ENCODE measurements at regions not wholly inside any gene's neighbourhood (a gene's known extent, or its start where the extent isn't known, plus 50 kb on each side); places are given as distances from the start of the nearest gene placed in this dataset.

DNA sequence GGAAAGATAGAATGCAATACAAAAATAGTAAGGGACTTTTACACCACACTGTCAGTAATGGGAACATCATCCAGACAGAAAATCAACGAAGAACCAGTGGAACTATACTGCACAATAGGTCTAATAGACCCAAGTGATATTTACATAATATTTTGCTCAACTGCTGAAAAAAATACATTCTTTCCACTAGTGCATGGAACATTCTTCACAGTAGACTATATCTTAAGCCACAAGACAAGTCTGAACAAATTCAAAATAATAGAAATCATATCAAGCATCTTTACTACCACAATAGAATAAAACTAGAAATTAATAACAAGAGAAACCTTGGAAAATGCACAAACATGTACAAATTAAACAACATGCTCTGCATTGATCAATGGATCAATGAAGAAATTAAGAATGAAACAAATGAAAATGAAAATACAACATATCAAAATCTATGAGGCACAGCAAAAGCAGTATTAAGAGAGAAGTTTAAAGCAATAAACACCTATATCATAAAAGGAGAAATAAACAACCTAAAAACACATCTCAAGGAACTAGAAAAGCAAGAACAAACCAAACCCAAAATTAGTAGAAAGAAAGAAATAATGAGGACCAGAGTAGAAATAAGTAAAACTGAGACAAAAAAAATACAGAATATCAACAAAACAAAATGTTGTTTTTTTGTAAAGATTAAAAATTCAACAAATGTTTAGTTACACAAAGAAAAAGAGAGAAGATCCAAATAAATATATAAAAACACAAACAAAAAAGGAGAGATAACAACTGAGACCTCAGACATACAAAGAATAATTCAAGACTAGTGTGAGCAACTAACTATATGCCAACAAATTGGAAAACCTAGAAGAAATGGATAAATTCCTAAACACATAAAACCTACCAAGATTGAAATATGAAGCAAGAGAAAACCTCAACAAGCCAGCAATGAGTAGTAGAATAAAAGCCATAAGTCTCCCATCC, 51.5 kb upstream of the ANTXR2 start:
- DNase-seq (ENCODE audit: low read depth in 3 of 3), result no peak

Data from stimulated activated CD4-positive, alpha-beta T cell treated with anti-CD3 and anti-CD28 coated beads, TNF-alpha, amount 100 ng/mL, for 48 hours (primary cell).